ENCODE measurements at regions not wholly inside any gene's neighbourhood (a gene's known extent, or its start where the extent isn't known, plus 50 kb on each side); places are given as distances from the start of the nearest gene placed in this dataset.
"Not testable (repeated sequence)": the region's sequence is repeated elsewhere in the genome, so short reads cannot be mapped to it uniquely, and the experiment has no call there.

- H3K4me3 ChIP-seq; H3K27me3 ChIP-seq; DNase-seq; H3K9me3 ChIP-seq; intact Hi-C loops (cut with DNase I; ENCODE audit: low total_unique reads); H3K4me1 ChIP-seq; H3K36me3 ChIP-seq (ENCODE audit: low read depth, missing control alignments); H3K27ac ChIP-seq: not testable (repeated sequence)
- no CpG with 5 or more reads among the region's 16 CpGs for WGBS, 2 donors
Observed at GRCh38 chr16:33816328-33816944, 357.0 kb downstream of the TP53TG3F start.

GRCh38 chr16:33824736-33825135 is 365.3 kb downstream of the TP53TG3F start:
- no CpG with 5 or more reads among the region's 25 CpGs for WGBS, 2 donors
- H3K27me3 ChIP-seq; H3K27ac ChIP-seq; H3K4me1 ChIP-seq; DNase-seq; H3K9me3 ChIP-seq; intact Hi-C loops (cut with DNase I; ENCODE audit: low total_unique reads); H3K36me3 ChIP-seq (ENCODE audit: low read depth, missing control alignments): not testable (repeated sequence)
- H3K4me3 ChIP-seq = peak overlapping the region in 1 of 2 donors; percentile 31

- intact Hi-C loops (cut with DNase I; ENCODE audit: low total_unique reads); H3K4me1 ChIP-seq; DNase-seq; H3K4me3 ChIP-seq; H3K9me3 ChIP-seq; H3K27ac ChIP-seq; H3K36me3 ChIP-seq (ENCODE audit: low read depth, missing control alignments); H3K27me3 ChIP-seq: not testable (repeated sequence)
- WGBS, 2 donors = 60 to 79% methylated on average over 1 to 2 of the region's 5 CpGs
Observed at GRCh38 chr16:33827522-33827921, 368.1 kb downstream of the TP53TG3F start.

GRCh38 chr16:33839157-33839556 is 379.7 kb downstream of the TP53TG3F start:
- intact Hi-C loops (cut with DNase I; ENCODE audit: low total_unique reads) = not testable (repeated sequence)

GRCh38 chr16:33844533-33844932 is 385.1 kb downstream of the TP53TG3F start:
- H3K36me3 ChIP-seq (ENCODE audit: low read depth, missing control alignments); H3K9me3 ChIP-seq; H3K4me1 ChIP-seq; H3K27me3 ChIP-seq; H3K27ac ChIP-seq; H3K4me3 ChIP-seq; intact Hi-C loops (cut with DNase I; ENCODE audit: low total_unique reads): not testable (repeated sequence)
- peak; percentile 44 for DNase-seq
- 46% methylated on average over 7 of the region's 10 CpGs; no CpG with 5 or more reads in 1 of the 2 donors for WGBS, 2 donors

More at GRCh38 chr16:33839157-33839556, 379.7 kb downstream of the TP53TG3F start:
- H3K4me3 ChIP-seq; H3K4me1 ChIP-seq; DNase-seq; H3K36me3 ChIP-seq (ENCODE audit: low read depth, missing control alignments); H3K9me3 ChIP-seq; H3K27ac ChIP-seq; H3K27me3 ChIP-seq: not testable (repeated sequence)
- WGBS, 2 donors = 71% methylated on average over 1 of the region's 3 CpGs; no CpG with 5 or more reads in 1 of the 2 donors

Small RNA genes lying in the stretch of these regions (small RNA-seq; reads per million reads assigned to genes)
- 0 reads per million in 2 donors for gene AC136428.2
- gene ENPP7P13 = 0 to 0.09 reads per million in 2 donors

Data from testis (tissue), 2 donors.